HG03103 (cell line): ENCODE measurements at regions not wholly inside any gene's neighbourhood (a gene's known extent, or its start where the extent isn't known, plus 50 kb on each side); places are given as distances from the start of the nearest gene placed in this dataset.
A peak's percentile ranks its signal among the peaks of the same experiment; 100 is the strongest.

Source experiments
- ATAC-seq: cut with Tn5 transposase; IDR thresholded peaks from one replicate; pipeline ENCODE4 v1.9.1; 2021; ENCODE audit warnings: low read depth; ENCODE audit not compliant: unreplicated experiment

DNA sequence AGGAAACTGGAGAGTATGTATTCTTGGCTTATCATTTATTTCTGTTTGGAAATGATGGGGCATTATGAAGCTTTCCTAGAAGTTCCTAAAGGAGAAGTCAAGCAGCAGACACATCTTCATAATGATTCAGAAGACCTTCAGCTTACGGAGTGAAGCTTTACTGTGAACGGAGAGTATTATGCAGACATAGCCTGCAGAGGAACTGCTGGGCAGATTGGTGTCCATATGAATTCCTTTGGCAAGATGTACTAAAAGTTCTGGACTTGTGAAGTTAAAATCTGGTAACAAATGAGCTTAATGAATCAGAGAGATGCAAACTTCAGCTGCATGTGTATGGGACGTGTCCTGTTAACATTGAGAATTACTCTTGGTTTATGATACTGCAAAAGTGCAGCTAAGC, 60.1 kb downstream of the NABP1 start:
- ATAC-seq = no peak

DNA sequence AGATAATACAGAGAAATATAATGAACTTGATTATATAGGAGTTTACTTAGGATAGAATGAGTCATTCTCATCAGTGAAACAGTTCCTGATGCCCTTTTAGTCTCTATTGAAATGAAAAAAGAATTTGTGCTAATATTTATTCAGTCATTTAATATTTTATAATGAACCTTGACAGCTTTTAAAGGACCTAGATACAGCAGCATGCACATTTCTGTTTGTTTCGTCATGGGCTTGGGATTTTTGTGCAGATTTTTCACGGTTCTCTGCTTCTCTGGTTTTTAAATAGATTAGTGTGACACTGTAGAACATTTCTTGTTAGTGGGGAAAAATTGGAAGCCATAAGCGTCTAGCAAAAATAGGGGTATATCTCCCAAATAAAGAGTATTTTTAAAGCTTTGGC, 60.7 kb downstream of the NABP1 start:
- ATAC-seq = no peak

DNA sequence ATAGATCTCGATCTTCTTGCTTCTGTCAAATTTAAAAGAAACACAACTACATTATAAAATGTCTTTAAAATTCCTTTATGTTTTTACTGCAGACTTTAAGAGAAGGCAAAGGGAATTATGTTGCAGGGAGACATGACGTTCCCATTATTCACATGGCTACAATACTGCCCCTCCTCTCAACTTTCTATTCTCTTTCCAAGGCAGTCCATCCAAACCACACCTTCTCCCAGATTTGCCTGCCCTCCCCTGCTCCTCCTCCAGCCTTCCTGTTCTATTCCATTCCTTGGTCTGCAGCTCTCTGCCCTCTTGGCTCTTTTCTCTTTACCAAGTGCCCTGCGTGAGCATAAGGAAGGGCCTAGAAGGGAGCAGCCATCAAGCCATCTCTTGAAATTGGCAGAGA, 61.3 kb downstream of the NABP1 start:
- ATAC-seq = no peak

DNA sequence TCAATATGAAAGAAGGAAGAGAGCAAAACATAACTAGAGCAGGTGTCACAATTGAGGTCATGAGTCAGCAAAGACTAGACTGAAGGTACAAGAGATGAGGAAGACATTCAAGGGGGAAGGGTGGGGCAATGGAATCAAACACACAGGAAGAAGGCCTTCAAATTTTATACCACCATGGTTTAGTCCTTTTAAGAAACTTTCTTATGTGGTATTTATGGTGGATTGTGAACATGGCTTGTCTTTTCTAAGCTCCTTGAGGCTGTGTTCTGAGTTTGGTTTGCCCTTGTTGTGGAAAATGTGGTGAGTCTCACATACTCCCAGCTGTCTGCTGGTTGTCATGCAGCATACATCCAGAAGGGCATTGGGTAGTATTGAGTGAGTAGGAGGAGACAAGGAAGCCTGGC, 62.1 kb downstream of the NABP1 start:
- ATAC-seq = peak; percentile 92

DNA sequence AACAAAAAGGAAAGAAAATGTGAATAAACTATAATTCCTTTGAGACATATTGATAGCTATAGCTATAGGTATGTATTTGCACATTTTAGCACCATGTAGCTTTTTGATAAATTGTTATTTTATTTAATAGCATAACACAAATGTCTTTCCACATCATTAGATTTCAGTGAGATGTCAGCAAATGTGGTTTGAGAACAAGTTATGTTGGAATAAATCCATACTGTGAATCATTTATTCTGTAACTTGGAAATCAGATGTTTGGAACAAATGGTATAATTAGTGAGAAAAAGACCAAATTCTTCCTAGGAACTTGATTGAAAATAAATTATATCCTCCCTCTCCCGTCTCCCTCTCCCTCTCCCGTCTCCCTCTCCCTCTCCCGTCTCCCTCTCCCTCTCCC, 62.8 kb downstream of the NABP1 start:
- ATAC-seq = no peak

DNA sequence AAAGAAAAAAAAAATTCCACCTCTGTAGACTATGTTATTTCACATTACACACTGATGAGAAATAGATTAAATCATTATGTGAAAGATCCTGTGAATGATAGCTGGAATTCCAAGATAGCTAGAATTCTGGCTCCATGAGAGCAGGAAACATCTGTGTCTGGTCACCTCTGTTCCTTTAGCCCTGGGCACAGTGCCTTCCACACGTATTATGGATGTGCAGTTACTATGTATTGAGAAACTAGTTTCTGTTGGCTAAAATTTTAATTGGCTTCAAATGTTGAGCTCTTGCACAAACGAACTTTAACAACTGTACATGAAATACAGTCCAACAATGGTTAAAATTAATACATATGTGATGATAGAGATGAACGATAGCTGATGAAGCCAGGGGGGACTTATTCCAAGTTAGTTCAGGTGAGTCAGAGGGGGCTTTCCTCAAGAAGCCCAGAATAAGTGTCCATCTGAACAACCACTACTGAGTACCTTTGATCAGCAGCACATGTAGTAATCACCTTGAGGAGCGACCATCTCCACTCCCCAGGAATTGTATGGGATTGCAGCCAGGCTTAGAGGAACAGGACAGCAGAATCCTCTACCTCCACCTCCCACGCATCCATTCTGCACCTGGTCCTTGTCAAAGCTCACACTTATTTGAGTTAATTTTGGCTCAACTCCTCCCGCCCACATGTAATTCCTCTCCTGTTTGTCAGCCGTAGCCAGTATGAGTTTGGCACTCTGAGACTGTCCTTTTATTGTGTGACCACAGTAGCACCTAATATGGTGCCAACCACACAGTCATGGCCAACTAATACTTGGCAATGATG, 68.6 kb downstream of the NABP1 start:
- no peak for ATAC-seq

DNA sequence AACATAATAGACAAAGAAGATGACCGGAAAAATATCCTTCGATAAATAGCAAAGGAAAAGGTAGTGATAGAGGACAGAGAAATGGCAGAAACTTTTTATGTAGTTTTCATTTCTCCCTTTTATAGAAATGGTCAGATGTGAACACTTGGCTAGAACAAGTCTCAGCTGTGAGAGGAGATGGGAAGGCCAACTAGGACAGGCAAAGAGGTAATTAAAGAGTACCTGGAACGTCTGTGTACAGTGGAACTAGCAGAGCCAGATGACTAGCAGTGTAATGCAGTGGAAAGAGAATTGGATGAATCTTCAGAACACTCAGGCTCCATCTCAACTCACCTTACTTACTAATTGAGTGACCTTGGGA, 69.2 kb downstream of the NABP1 start:
- no peak for ATAC-seq

DNA sequence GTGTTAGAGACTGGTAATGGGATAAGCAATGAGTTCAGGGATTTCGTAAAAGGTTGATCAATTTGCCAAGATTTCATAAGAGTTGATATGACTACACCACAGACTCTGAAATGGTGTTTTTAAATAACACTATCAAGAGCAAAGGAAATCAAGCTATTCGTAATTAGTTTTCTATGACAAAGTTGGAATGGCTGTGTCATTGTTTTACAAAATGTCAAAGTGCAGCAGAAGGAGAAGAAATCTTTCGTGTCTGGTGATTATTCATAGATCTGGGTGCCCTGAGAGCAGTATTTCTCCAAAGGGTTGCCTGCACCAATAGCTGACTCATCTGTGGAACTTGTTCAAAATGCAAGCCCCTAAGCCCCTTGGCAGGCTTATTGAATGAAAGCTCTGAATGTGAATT, 70.1 kb downstream of the NABP1 start:
- no peak for ATAC-seq

DNA sequence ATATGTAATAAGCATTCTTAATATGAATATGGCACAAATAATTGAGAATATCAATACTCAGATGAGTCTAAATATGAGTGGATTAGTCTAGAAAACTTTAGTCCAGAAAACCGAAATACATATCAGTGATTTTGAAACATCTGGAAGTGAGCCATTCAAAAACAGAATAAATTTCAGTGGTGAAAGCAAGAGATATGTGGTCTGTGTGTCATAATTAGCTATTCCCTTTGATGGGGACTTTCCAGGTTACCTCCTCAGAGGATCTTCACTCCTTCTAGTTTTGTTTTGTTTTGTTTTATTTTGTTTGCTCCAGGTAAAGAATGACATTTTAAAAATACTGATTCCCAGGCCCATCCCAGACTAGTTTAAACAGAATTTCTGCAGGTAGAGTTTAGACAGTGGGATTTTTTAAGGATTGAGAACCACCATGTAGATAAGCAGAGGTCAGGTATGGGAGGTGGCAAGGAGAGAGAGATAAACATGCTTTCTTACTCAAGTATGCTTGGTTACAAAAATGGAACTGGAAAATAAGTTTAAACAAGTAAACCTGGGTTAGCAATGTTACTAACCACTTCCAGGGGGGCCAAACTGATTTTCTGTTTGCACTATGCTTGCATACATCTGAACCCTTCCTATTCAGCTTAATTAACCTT, 70.7 kb downstream of the NABP1 start:
- no peak for ATAC-seq

DNA sequence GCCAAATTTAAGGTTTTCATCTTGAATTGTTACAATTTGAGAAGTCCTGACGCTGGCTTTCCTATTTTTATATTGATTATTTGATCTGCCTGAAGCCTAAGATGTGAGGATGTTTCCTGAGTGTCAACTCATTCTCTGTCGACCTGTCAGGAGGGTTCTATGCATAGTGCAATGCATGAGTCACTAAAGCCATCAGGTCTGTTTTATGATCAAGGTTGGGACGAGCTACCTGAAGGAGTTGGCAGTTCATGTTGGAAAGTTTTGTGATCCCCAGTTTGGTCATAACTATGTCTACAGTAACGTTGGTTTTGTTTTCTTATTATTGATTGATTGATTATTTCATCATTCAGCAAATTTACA, 71.2 kb downstream of the NABP1 start:
- no peak for ATAC-seq

DNA sequence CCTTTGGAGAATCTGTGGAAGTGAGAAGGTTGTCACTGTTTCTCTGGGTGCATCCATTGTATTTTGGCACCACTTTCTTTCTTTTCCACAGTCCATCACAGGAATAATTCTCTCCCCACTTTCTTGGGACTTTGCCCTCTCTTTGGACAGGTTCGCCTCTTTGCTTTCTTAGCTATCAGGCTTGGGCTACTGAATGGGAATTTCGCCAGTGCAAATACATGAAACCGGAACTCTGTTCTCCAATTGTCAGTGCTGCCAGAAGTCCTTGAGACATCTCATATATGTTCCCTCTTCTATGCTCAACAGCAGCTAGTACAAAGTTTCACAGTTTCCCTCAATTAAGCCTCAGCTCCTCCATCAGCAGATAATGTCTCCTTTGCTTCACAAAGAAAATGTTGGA, 76.2 kb downstream of the NABP1 start:
- ATAC-seq = no peak

DNA sequence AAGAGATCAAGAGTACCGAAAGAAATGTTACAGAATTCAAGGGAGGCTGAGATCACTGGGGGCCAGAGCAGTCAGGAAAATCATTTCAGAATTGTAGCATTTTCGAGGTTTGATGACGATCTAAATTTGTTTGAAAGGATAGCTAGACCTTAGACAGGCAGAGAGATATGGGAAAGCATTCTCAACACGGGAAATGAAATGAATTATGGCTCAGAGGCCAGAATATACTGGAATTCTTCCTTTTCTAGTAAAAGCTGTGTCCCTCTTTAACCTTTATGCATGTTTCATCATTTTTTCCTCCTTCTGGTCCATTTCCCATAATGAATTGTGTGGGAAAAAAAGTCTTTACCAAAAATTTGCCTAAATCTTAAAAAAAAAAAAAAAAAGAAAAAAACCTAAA, 78.8 kb downstream of the NABP1 start:
- ATAC-seq = no peak

DNA sequence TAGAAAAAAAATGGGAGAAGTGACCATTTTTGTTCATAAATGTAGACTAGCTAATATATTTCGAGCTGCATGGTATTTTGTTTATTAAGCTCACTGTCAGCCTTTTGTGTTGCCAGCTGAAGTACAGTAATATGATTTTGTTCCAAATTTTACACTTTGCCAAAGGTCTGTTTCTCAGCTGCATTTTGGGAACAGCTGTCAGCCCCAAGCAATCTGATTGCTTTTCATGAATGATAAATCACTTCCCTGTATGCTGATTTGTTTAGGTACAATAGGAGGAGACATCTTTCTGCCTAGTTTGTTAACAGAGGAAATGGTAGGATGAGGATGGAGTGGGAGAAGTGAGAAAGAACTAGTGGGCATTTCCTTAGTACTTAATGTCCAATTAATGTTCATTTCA, 79.3 kb downstream of the NABP1 start:
- ATAC-seq = no peak

DNA sequence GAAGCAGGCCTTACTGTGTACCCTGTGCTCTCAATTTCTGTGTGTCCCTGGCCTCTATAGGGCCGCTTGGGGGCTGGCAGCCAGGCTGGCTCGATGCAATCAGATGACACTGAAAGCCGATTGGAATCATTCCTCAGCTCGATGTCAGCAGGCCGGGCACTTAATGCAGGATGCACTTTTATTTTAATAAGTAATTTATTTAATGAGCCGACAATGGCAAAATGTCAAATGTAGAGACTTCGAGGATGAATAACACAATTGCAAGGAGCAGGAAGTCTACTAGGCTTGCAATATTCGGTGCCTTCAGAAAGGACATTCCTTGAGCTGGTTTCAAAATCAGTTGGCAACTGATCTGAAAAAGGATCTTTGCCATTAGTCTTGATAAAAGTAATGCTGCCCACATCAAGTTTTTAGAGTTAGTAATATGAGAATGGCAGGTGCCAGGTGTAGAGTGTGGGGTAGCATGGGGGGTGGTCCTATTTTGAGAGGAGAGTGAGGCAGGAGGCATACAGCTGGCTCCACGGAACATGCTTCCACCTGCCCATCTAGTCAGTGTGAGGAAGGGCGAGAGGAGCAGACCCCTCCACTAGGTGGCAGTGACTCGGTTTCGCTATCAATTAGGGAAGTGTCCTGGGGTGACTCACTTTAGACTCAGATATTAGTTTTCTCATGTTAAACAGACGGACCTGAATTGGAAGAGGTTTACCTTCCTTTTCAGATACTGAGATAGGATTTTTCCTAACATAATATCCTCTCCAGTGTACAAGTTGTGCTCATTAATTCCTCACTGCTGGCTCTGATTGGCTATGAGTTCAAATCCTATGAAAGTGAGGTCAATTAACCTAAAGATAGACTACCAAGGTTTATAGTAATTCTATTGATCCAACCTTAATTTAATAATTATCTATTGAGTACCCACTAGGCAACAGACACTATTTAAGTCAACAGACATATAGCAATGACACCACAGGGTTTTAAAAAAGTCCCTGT, 80.9 kb downstream of the NABP1 start:
- peak; percentile 100 for ATAC-seq

DNA sequence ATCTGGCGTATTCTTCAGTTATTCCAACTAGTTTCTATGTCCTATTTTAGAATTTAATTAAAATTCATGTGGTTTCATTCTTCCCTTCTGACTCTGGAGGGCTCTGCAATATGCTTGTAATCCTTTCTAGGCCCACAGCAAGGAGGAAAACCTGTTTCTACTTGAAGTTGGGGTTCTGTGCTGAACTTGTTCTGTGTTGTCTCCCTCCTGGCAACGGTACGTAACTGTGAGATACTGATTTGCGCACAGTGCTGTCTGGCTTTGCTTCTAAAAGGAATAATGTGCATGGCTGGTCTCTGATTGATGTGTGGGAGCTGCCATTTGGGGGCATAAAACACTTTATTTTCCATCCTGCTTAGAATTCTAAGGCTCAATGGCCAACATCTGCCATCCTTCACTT, 81.7 kb downstream of the NABP1 start:
- ATAC-seq = no peak

DNA sequence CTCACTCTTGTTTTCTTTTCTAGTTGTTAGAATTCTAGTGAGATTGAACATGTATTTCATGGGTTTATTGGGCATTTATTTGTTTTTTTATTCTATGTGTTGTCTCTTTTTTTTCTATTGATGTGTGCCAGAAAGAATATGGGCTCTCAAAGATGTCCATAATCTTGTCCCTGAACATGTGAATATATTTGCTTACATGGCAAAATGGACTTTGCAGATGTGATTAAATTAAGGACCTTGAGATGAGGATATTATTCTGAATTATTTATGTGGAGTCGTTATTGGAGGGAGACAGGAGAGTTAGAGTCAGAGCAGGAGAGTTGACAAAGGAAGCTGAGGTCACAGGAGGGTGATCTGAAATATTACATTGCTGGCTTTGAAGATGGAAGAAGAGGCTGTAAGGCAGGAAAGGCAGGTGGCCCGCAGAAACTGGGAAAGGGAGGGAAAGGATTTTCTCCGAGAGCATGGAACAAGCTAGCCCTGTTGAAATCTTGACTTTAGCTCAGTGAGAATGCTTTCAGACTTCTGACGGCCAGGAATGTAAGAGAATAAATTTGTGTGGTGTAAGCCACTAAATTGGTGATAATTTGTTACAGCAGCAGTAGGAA, 82.8 kb downstream of the NABP1 start:
- ATAC-seq = no peak

DNA sequence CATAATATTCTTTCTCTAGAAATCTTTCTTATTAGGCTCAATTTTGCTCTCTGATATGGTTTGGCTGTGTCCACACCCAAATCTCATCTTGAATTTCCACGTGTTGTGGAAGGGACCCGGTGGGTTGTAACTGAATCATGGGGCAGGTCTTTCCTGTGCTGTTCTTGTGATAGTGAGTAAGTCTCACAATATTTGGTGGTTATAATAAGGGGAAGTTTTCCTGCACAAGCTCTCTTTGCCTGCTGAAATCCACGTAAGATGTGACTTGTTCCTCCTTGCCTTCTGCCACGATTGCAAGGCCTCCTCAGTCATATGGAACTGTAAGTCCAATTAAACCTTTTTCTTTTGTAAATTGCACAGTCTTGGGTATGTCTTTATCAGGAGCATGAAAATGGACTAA, 73.8 kb downstream of the CAVIN2 start:
- no peak for ATAC-seq

DNA sequence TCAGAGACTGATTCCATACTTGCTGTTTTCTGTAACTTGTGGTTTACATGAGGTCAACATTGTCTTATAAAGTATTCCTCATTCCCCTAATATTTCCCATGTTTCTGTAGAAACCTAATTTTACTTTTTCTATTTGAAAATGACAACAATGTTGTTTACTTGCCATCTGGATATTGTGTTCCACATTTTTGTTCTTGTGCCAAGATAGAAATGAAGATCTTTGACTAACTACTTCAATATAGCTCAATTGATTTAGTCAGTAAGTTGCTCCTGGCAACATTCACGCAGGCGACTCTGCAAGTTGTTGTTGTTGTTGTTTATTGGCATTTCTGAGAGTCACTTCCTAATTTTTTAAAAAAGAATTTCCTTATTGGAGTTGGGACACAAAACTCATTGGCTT, 69.5 kb downstream of the CAVIN2 start:
- ATAC-seq = no peak

DNA sequence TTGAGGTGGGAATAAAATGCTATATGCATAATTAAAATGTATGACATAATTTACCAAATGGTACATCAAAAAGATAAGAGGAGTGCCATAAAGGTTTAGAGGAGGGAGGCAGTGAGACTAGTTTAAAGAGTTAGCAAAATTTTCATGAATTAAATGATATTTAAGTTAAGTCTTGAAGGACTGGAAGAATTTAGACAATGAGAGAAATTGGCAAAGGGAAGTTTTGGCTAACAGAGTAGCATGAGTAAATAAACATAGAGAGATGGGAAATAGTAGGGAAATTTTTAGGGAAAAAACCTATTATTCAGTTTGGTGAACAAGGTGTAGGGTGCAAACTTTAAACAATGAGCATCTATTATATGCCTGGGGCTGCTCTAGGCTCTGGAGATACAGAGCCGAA, 68.8 kb downstream of the CAVIN2 start:
- ATAC-seq = no peak

DNA sequence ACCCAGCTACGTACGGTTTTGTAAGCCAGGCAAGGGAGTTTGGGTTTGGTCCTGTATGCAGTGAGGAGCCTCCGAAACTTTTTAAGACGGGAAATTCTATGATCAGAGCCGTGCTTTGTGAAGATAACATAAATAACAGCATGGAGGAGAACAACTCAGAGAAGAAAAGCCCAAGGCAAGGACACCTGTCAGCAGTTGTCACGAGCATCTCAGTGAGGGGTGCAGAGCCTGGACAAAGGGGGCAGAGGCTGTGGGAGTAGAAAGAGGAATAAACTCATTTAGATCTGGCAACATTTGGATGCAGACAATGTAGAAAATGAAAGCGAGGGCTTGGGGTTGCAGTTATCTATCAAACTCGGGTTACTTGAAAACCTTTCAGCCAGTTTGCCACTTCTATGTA, 64.5 kb downstream of the CAVIN2 start:
- ATAC-seq = no peak

DNA sequence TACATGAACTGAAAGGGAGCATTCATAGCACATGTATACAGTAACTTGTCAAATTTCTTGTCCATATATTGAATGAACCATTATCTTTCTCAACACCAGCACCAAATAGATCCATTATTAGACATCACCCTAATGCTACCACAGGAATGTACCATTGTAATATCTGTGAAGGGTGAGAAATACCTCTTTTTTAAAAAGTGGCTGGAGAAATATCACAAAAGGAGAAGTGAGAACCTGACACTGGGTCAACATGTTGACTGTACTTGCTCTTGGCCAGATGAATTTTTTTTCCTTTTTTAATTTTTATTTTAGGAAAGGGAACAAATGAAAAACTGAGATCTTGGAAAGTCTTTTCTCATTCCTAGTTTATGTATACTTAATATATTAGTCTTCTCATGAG, 63.5 kb downstream of the CAVIN2 start:
- ATAC-seq = peak; percentile 78
